ENCODE measurements at regions not wholly inside any gene's neighbourhood (a gene's known extent, or its start where the extent isn't known, plus 50 kb on each side); places are given as distances from the start of the nearest gene placed in this dataset.
A peak's percentile ranks its signal among the peaks of the same experiment; 100 is the strongest.

- TF ChIP-seq MTA3 (IDR thresholded peaks at IDR 0.05; ENCODE audit: borderline replicate concordance, low read length): peak; percentile 85; the same call in 1 of the 2 replicates
- no peak for TF ChIP-seq SMAD5 (IDR thresholded peaks at IDR 0.05; ENCODE audit: low read depth)
Measured at GRCh38 chr2:134021830-134022524, 231.9 kb upstream of the MGAT5 start (continued).

- WGBS (ENCODE audit: insufficient coverage, insufficient replicate concordance, low lambda C conversion rate, missing lambda C conversion rate): 53% methylated on average over 5 of the region's 5 CpGs
- Histone ChIP-seq H3K36me3 (ENCODE audit: control insufficient read depth in 2 of 2, insufficient read depth in 2 of 2, low read length in 1 of 2) (no peaks in the 10 kb centered on the region), H3K79me2 (ENCODE audit: control insufficient read depth, insufficient read depth, low read length) (no peaks in the 10 kb centered on the region), H3K4me1 (ENCODE audit: control insufficient read depth, insufficient read depth, low read length) (peaks cover 25% of the 10 kb centered on the region), H3K4me2 (ENCODE audit: control insufficient read depth, insufficient read depth) (no peak overlapping the region), H3K9me3 (replicated peaks; ENCODE audit: control insufficient read depth, insufficient read depth, low read length) (no peaks in the 10 kb centered on the region), H3K27me3 (replicated peaks in 1 of 2; ENCODE audit: control insufficient read depth in 2 of 2, insufficient read depth in 2 of 2, low read length in 1 of 2) (no peaks in the 10 kb centered on the region; a peak in 1 of 4 replicates), H3K4me3 (no peak overlapping the region), H2AFZ (ENCODE audit: control insufficient read depth, low read depth, low read length) (no peak overlapping the region), H3K9ac (ENCODE audit: control insufficient read depth, insufficient read depth, low read length) (no peak overlapping the region), H3K27ac (ENCODE audit: control insufficient read depth, insufficient read depth) (no peak overlapping the region), H4K20me1 (ENCODE audit: control insufficient read depth, insufficient read depth) (no peaks in the 10 kb centered on the region)
- SMC1A ChIA-PET (ENCODE audit: uncharacterized antibody, unreplicated experiment): no interaction called here
- ATAC-seq (no peak), FAIRE-seq (no peak), DNase-seq (ENCODE audit: low read depth, low spot score) (no peak)
- CTCF ChIA-PET: no interaction called here
- TF ChIP-seq ATF3 (IDR thresholded peaks at IDR 0.05; ENCODE audit: borderline replicate concordance, extremely low read depth, low read depth, low read length) (no peak), POU2F2 (IDR thresholded peaks at IDR 0.05; ENCODE audit: borderline replicate concordance, low read depth, low read length) (no peak), HDAC2 (IDR thresholded peaks at IDR 0.05) (no peak), SREBF2 (IDR thresholded peaks at IDR 0.05; ENCODE audit: low read length) (no peak), CHD4 (IDR thresholded peaks at IDR 0.05) (no peak), SMAD5 (IDR thresholded peaks at IDR 0.05; ENCODE audit: low read depth) (no peak), BCL11A (IDR thresholded peaks at IDR 0.05; ENCODE audit: low read depth, low read length) (no peak), ZBTB33 (IDR thresholded peaks at IDR 0.05) (no peak), NFYA (IDR thresholded peaks at IDR 0.05; ENCODE audit: borderline replicate concordance, low read depth, low read length) (no peak), BRCA1 (IDR thresholded peaks at IDR 0.05; ENCODE audit: low read depth, low read length) (no peak), ZNF207 (IDR thresholded peaks at IDR 0.05; ENCODE audit: borderline replicate concordance) (no peak), MEF2B (IDR thresholded peaks at IDR 0.05; ENCODE audit: partially characterized antibody, poor library complexity, severe bottlenecking) (no peak), DPF2 (IDR thresholded peaks at IDR 0.05) (no peak), PAX5 (IDR thresholded peaks at IDR 0.05; ENCODE audit: borderline replicate concordance, low read depth, low read length) (no peak), ZNF217 (IDR thresholded peaks at IDR 0.05) (no peak), CREB1 (IDR thresholded peaks at IDR 0.05; ENCODE audit: low read depth) (no peak), NR2F1 (conservative IDR thresholded peaks at IDR 0.05) (no peak), NRF1 (conservative IDR thresholded peaks at IDR 0.05; ENCODE audit: low read depth, low read length) (no peak), RCOR1 (conservative IDR thresholded peaks at IDR 0.05; ENCODE audit: low read depth, low read length) (no peak)
- in situ Hi-C loops (cut with MboI): no loop called here
- RAD21 ChIA-PET (ENCODE audit: unreplicated experiment): no interaction called here
- POLR2A ChIA-PET: interaction anchor here (0.6 kb wide), 1 partner anchor 217 kb away, joined by 4 read pairs; no protein-coding TSS in a partner anchor
- intact Hi-C loops (cut with micrococcal nuclease; ENCODE audit: unreplicated experiment): loop anchor here (5.0 kb wide), 3 partner anchors 72 to 178 kb away; no protein-coding TSS in a partner anchor
- no TSS peak for BruUV-seq (replicated peaks)
Measured at GRCh38 chr2:134023854-134024253, 230.0 kb upstream of the MGAT5 start.

Data from GM12878 (cell line).